HepG2 (cell line): ENCODE measurements at regions not wholly inside any gene's neighbourhood (a gene's known extent, or its start where the extent isn't known, plus 50 kb on each side); places are given as distances from the start of the nearest gene placed in this dataset.

Experiments
- EEA1 ChIP-seq: sonication (generic); formaldehyde crosslinking; IDR thresholded peaks from 2 replicates; pipeline ENCODE4 v1.5.1; 2020; ENCODE audit warnings: mild to moderate bottlenecking, missing genetic modification reagents, borderline replicate concordance
- NCOA5 ChIP-seq: sonication (generic); formaldehyde crosslinking; IDR thresholded peaks from 2 replicates; pipeline ENCODE4 v1.4.0; 2020; ENCODE audit warnings: missing genetic modification reagents
- NFKB2 ChIP-seq: sonication (generic); formaldehyde crosslinking; IDR thresholded peaks from 2 replicates; pipeline ENCODE4 v1.4.0; 2020; ENCODE audit warnings: missing genetic modification reagents, borderline replicate concordance
- RARA ChIP-seq: IDR thresholded peaks from 2 replicates; pipeline ENCODE4 v1.6.1; 2016; ENCODE audit warnings: missing genetic modification reagents, missing compliant biosample characterization
- SAP130 ChIP-seq: IDR thresholded peaks from 2 replicates; pipeline ENCODE4 v1.6.1; 2016; ENCODE audit warnings: low read depth
- STAG1 ChIP-seq: sonication (generic); formaldehyde crosslinking; IDR thresholded peaks from 2 replicates; pipeline ENCODE4 v1.4.0; 2020; ENCODE audit warnings: missing genetic modification reagents
- TGIF2 ChIP-seq: IDR thresholded peaks from 2 replicates; pipeline ENCODE4 v1.6.1; 2016; ENCODE audit warnings: control low read depth, missing compliant biosample characterization
- U2AF2 ChIP-seq: fragments of 200-400 bp; formaldehyde crosslinking; IDR thresholded peaks from 2 replicates; pipeline ENCODE4 v1.6.1; 2017; ENCODE audit warnings: low read depth, mild to moderate bottlenecking, low read length
- YEATS4 ChIP-seq: sonication (generic); formaldehyde crosslinking; IDR thresholded peaks from 2 replicates; pipeline ENCODE4 v1.4.0; 2020; ENCODE audit warnings: missing genetic modification reagents, borderline replicate concordance
- ZFY ChIP-seq: sonication (generic); formaldehyde crosslinking; IDR thresholded peaks from 2 replicates; pipeline ENCODE4 v1.4.0; 2020; ENCODE audit warnings: missing genetic modification reagents
- ZKSCAN5 ChIP-seq: sonication (generic); formaldehyde crosslinking; IDR thresholded peaks from 2 replicates; pipeline ENCODE4 v1.5.1; 2020; ENCODE audit warnings: mild to moderate bottlenecking, missing genetic modification reagents
- ZMYM3 ChIP-seq: sonication (generic); formaldehyde crosslinking; IDR thresholded peaks from 2 replicates; pipeline ENCODE4 v1.5.1; 2020; ENCODE audit warnings: mild to moderate bottlenecking, missing genetic modification reagents
- ZNF251 ChIP-seq: sonication (generic); formaldehyde crosslinking; IDR thresholded peaks from 2 replicates; pipeline ENCODE4 v1.9.0; 2021; ENCODE audit warnings: mild to moderate bottlenecking, missing genetic modification reagents
- ZNF543 ChIP-seq: sonication (generic); formaldehyde crosslinking; IDR thresholded peaks from 2 replicates; pipeline ENCODE4 v1.4.0; 2020; ENCODE audit warnings: mild to moderate bottlenecking, missing genetic modification reagents
- ZSCAN31 ChIP-seq: sonication (generic); formaldehyde crosslinking; IDR thresholded peaks from 2 replicates; pipeline ENCODE4 v1.5.0; 2020; ENCODE audit warnings: low read depth, mild to moderate bottlenecking, missing genetic modification reagents
- TF ChIP-seq, protein P1 (sequence below), 2 experiments: fragments of 450-650 bp in 1 of 2; sonication (generic) in 1 of 2; formaldehyde crosslinking in 1 of 2; IDR thresholded peaks; 2 replicates each; pipeline versions ENCODE4 v1.6.1 to v1.8.0; 2016 to 2022; ENCODE audit warnings: antibody characterized with exemption in 1 of 2, mild to moderate bottlenecking in 1 of 2, missing genetic modification reagents in 1 of 2
- TF ChIP-seq, protein P2 (sequence below): IDR thresholded peaks from 2 replicates; pipeline ENCODE4 v1.6.1; 2016; ENCODE audit warnings: low read depth, borderline replicate concordance
- TF ChIP-seq, protein P3 (sequence below): sonication (generic); formaldehyde crosslinking; IDR thresholded peaks from 2 replicates; pipeline ENCODE4 v1.5.1; 2020; ENCODE audit warnings: mild to moderate bottlenecking, missing genetic modification reagents

DNA sequence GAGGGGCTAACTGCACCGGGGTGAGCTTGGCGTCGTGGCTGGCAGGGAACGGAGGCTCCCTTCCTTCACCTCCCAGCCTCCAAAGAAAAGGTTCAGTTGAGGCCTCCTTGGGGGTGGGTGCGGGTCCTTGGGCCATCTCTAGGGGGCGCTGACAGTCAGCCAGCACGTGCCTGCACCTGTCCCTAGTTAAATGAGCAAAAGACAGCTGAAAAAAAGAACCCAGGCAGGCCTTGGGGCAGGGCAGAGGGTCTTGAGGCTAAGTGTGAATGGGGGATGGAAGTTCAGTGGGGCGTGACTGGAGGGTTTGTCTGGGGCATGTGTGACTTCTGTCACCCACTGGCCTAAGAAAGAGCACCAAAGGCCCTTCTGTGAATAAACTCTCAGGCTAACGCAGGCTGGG is 56.4 kb downstream of the ZFP36L2 start (continued):
- TF ChIP-seq, protein P1, sequence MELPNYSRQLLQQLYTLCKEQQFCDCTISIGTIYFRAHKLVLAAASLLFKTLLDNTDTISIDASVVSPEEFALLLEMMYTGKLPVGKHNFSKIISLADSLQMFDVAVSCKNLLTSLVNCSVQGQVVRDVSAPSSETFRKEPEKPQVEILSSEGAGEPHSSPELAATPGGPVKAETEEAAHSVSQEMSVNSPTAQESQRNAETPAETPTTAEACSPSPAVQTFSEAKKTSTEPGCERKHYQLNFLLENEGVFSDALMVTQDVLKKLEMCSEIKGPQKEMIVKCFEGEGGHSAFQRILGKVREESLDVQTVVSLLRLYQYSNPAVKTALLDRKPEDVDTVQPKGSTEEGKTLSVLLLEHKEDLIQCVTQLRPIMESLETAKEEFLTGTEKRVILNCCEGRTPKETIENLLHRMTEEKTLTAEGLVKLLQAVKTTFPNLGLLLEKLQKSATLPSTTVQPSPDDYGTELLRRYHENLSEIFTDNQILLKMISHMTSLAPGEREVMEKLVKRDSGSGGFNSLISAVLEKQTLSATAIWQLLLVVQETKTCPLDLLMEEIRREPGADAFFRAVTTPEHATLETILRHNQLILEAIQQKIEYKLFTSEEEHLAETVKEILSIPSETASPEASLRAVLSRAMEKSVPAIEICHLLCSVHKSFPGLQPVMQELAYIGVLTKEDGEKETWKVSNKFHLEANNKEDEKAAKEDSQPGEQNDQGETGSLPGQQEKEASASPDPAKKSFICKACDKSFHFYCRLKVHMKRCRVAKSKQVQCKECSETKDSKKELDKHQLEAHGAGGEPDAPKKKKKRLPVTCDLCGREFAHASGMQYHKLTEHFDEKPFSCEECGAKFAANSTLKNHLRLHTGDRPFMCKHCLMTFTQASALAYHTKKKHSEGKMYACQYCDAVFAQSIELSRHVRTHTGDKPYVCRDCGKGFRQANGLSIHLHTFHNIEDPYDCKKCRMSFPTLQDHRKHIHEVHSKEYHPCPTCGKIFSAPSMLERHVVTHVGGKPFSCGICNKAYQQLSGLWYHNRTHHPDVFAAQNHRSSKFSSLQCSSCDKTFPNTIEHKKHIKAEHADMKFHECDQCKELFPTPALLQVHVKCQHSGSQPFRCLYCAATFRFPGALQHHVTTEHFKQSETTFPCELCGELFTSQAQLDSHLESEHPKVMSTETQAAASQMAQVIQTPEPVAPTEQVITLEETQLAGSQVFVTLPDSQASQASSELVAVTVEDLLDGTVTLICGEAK (IDR thresholded peaks at IDR 0.05): no peak
- TF ChIP-seq, protein P1 (CRISPR knock-in tag; IDR thresholded peaks at IDR 0.05): no peak
- 0 out of 2 replicates have a peak, but pooled peaks have one; percentile 11 for TF ChIP-seq ZNF543 (CRISPR knock-in tag)
- no peak for TF ChIP-seq YEATS4
- no peak for TF ChIP-seq NCOA5 (CRISPR knock-in tag)
- 0 out of 2 replicates have a peak, but pooled peaks have one; percentile 31 for TF ChIP-seq U2AF2
- peak; percentile 45; the same call in 1 of the 2 replicates for TF ChIP-seq NFKB2
- peak; percentile 79 for TF ChIP-seq STAG1 (CRISPR knock-in tag)
- 0 out of 2 replicates have a peak, but pooled peaks have one; percentile 26 for TF ChIP-seq SAP130
- TF ChIP-seq ZSCAN31 (CRISPR knock-in tag): peak; percentile 46; the same call in 1 of the 2 replicates
- TF ChIP-seq ZMYM3: peak; percentile 78
- TF ChIP-seq EEA1 (CRISPR knock-in tag): no peak
- TF ChIP-seq, protein P2, sequence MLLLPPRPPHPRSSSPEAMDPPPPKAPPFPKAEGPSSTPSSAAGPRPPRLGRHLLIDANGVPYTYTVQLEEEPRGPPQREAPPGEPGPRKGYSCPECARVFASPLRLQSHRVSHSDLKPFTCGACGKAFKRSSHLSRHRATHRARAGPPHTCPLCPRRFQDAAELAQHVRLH: 0 out of 2 replicates have a peak, but pooled peaks have one; percentile 11
- TF ChIP-seq, protein P3, sequence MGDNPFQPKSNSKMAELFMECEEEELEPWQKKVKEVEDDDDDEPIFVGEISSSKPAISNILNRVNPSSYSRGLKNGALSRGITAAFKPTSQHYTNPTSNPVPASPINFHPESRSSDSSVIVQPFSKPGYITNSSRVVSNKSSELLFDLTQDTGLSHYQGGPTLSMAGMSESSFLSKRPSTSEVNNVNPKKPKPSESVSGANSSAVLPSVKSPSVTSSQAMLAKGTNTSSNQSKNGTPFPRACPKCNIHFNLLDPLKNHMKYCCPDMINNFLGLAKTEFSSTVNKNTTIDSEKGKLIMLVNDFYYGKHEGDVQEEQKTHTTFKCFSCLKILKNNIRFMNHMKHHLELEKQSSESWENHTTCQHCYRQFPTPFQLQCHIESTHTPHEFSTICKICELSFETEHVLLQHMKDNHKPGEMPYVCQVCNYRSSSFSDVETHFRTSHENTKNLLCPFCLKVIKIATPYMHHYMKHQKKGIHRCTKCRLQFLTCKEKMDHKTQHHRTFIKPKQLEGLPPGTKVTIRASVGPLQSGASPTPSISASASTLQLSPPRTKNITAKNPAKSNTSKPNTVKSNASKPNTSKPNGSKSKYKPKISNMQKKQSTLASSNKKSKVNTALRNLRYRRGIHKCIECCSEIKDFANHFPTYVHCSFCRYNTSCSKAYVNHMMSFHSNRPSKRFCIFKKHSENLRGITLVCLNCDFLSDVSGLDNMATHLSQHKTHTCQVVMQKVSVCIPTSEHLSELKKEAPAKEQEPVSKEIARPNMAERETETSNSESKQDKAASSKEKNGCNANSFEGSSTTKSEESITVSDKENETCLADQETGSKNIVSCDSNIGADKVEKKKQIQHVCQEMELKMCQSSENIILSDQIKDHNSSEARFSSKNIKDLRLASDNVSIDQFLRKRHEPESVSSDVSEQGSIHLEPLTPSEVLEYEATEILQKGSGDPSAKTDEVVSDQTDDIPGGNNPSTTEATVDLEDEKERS (CRISPR knock-in tag): 0 out of 2 replicates have a peak, but pooled peaks have one; percentile 44
- TF ChIP-seq ZKSCAN5 (CRISPR knock-in tag): no peak
- no peak for TF ChIP-seq RARA (CRISPR knock-in tag)
- TF ChIP-seq ZNF251 (CRISPR knock-in tag): 0 out of 2 replicates have a peak, but pooled peaks have one; percentile 55
- TF ChIP-seq TGIF2 (CRISPR knock-in tag): no peak
- TF ChIP-seq ZFY: 0 out of 2 replicates have a peak, but pooled peaks have one; percentile 29
